ENCODE measurements at regions not wholly inside any gene's neighbourhood (a gene's known extent, or its start where the extent isn't known, plus 50 kb on each side); places are given as distances from the start of the nearest gene placed in this dataset.

DNA sequence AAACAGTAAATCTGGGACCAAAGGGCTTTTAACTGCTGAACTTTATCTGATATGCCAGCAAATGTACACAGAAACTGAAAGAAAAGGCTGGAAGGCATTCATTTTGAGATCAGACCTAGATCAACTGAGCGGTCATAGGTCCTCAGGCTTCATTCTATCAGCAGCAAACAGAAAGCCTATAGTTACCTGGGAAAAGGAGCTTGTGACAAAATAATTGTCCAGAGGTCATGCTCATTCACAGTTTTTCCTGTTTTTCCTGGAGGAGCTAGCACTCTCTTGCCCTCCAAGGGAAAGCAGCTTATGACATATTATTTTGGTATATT is 320.2 kb downstream of the AHR start (continued):
- TF ChIP-seq, protein P1, sequence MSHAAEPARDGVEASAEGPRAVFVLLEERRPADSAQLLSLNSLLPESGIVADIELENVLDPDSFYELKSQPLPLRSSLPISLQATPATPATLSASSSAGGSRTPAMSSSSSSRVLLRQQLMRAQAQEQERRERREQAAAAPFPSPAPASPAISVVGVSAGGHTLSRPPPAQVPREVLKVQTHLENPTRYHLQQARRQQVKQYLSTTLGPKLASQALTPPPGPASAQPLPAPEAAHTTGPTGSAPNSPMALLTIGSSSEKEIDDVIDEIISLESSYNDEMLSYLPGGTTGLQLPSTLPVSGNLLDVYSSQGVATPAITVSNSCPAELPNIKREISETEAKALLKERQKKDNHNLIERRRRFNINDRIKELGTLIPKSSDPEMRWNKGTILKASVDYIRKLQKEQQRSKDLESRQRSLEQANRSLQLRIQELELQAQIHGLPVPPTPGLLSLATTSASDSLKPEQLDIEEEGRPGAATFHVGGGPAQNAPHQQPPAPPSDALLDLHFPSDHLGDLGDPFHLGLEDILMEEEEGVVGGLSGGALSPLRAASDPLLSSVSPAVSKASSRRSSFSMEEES (CRISPR knock-in tag; IDR thresholded peaks at IDR 0.05), result peak; percentile 38; the same call in 1 of the 2 replicates
- TF ChIP-seq ZNF615 (CRISPR knock-in tag; IDR thresholded peaks at IDR 0.05; ENCODE audit: borderline replicate concordance), result no peak
- TF ChIP-seq, protein P2, sequence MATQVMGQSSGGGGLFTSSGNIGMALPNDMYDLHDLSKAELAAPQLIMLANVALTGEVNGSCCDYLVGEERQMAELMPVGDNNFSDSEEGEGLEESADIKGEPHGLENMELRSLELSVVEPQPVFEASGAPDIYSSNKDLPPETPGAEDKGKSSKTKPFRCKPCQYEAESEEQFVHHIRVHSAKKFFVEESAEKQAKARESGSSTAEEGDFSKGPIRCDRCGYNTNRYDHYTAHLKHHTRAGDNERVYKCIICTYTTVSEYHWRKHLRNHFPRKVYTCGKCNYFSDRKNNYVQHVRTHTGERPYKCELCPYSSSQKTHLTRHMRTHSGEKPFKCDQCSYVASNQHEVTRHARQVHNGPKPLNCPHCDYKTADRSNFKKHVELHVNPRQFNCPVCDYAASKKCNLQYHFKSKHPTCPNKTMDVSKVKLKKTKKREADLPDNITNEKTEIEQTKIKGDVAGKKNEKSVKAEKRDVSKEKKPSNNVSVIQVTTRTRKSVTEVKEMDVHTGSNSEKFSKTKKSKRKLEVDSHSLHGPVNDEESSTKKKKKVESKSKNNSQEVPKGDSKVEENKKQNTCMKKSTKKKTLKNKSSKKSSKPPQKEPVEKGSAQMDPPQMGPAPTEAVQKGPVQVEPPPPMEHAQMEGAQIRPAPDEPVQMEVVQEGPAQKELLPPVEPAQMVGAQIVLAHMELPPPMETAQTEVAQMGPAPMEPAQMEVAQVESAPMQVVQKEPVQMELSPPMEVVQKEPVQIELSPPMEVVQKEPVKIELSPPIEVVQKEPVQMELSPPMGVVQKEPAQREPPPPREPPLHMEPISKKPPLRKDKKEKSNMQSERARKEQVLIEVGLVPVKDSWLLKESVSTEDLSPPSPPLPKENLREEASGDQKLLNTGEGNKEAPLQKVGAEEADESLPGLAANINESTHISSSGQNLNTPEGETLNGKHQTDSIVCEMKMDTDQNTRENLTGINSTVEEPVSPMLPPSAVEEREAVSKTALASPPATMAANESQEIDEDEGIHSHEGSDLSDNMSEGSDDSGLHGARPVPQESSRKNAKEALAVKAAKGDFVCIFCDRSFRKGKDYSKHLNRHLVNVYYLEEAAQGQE (IDR thresholded peaks at IDR 0.05; ENCODE audit: borderline replicate concordance in 1 of 2, low read depth in 1 of 2, low read length in 2 of 2), result no peak
- peak; percentile 93 for TF ChIP-seq PITX1 (CRISPR knock-in tag; IDR thresholded peaks at IDR 0.05)
- no peak for TF ChIP-seq ZFX (CRISPR knock-in tag; IDR thresholded peaks at IDR 0.05; ENCODE audit: low read depth)
- TF ChIP-seq SALL1 (CRISPR knock-in tag; IDR thresholded peaks at IDR 0.05), result peak; percentile 42; the same call in 1 of the 2 replicates
- peak; percentile 25; the same call in 1 of the 2 replicates for TF ChIP-seq ETV5 (CRISPR knock-in tag; IDR thresholded peaks at IDR 0.05; ENCODE audit: borderline replicate concordance)
- no peak for TF ChIP-seq RFX1 (IDR thresholded peaks at IDR 0.05)
- TF ChIP-seq ZNF609 (CRISPR knock-in tag; IDR thresholded peaks at IDR 0.05; ENCODE audit: borderline replicate concordance), result peak; percentile 90; the same call in 1 of the 2 replicates
- 0 out of 2 replicates have a peak, but pooled peaks have one; percentile 39 for TF ChIP-seq SPEN (CRISPR knock-in tag; IDR thresholded peaks at IDR 0.05; ENCODE audit: low read depth)
- TF ChIP-seq ZNF558 (CRISPR knock-in tag; IDR thresholded peaks at IDR 0.05; ENCODE audit: borderline replicate concordance), result no peak
- TF ChIP-seq ATF7 (IDR thresholded peaks at IDR 0.05), result no peak
- no peak for TF ChIP-seq ATF7 (CRISPR knock-in tag; IDR thresholded peaks at IDR 0.05)
- TF ChIP-seq ZNF446 (CRISPR knock-in tag; IDR thresholded peaks at IDR 0.05), result no peak
- peak in 1 of 2 experiments; percentile 88; a peak in 1 of 4 replicates for TF ChIP-seq EP300 (IDR thresholded peaks at IDR 0.05; ENCODE audit: low read depth in 2 of 2, low read length in 2 of 2)
- TF ChIP-seq EP300 (CRISPR knock-in tag; IDR thresholded peaks at IDR 0.05; ENCODE audit: borderline replicate concordance), result no peak; the same call in 1 of the 2 replicates
- no peak for TF ChIP-seq JUNB (CRISPR knock-in tag; IDR thresholded peaks at IDR 0.05; ENCODE audit: borderline replicate concordance)
- TF ChIP-seq RARA (CRISPR knock-in tag; IDR thresholded peaks at IDR 0.05), result peak; percentile 68; the same call in 1 of the 2 replicates
- TF ChIP-seq CAMTA2 (CRISPR knock-in tag; IDR thresholded peaks at IDR 0.05; ENCODE audit: borderline replicate concordance), result no peak
- TF ChIP-seq ZNF431 (CRISPR knock-in tag; IDR thresholded peaks at IDR 0.05; ENCODE audit: borderline replicate concordance, low read depth), result no peak
- TF ChIP-seq MTF1 (CRISPR knock-in tag; IDR thresholded peaks at IDR 0.05), result no peak

Measured in HepG2 (cell line).